Loucy (cell line): ENCODE measurements at regions not wholly inside any gene's neighbourhood (a gene's known extent, or its start where the extent isn't known, plus 50 kb on each side); places are given as distances from the start of the nearest gene placed in this dataset.

Experiments
- H2AFZ ChIP-seq: fragments of 200-600 bp; sonication (generic); 2 replicates; pipeline ENCODE4 v1.6.0; 2016; ENCODE audit warnings: antibody characterized with exemption, mild to moderate bottlenecking, low read length, moderate library complexity
- H3F3A ChIP-seq: fragments of 200-600 bp; 2 replicates; pipeline ENCODE4 v1.6.0; 2016; ENCODE audit warnings: antibody characterized with exemption, low read depth, mild to moderate bottlenecking
- H3K27me3 ChIP-seq: fragments of 200-600 bp; sonication (generic); 2 replicates; pipeline ENCODE4 v1.6.1; 2014; ENCODE audit warnings: low read length, mild to moderate bottlenecking; ENCODE audit not compliant: insufficient read depth, poor library complexity, severe bottlenecking
- H3K36me3 ChIP-seq: fragments of 200-600 bp; sonication (generic); 2 replicates; pipeline ENCODE4 v1.6.1; 2016; ENCODE audit warnings: low read length; ENCODE audit not compliant: insufficient read depth
- H3K4me1 ChIP-seq: fragments of 200-600 bp; sonication (generic); 2 replicates; pipeline ENCODE4 v1.5.1; 2014; ENCODE audit warnings: low read length, mild to moderate bottlenecking; ENCODE audit not compliant: insufficient read depth, poor library complexity, severe bottlenecking
- H3K4me2 ChIP-seq: fragments of 200-600 bp; sonication (generic); 2 replicates; pipeline ENCODE4 v1.6.0; 2014; ENCODE audit warnings: antibody characterized with exemption, low read length, low read depth, mild to moderate bottlenecking; ENCODE audit not compliant: poor library complexity, severe bottlenecking
- H3K4me3 ChIP-seq: fragments of 200-600 bp; sonication (generic); 2 replicates; pipeline ENCODE4 v1.5.1; 2014; ENCODE audit warnings: low read length, mild to moderate bottlenecking, mixed read lengths; ENCODE audit not compliant: poor library complexity, severe bottlenecking
- H3K79me2 ChIP-seq: fragments of 200-600 bp; sonication (generic); 2 replicates; pipeline ENCODE4 v1.6.1; 2014; ENCODE audit warnings: low read length; ENCODE audit not compliant: insufficient read depth
- H3K9ac ChIP-seq: fragments of 200-600 bp; sonication (generic); 2 replicates; pipeline ENCODE4 v1.6.0; 2014; ENCODE audit warnings: mild to moderate bottlenecking, low read depth, low read length, moderate library complexity; ENCODE audit not compliant: poor library complexity, severe bottlenecking
- H3K9me2 ChIP-seq: fragments of 200-600 bp; sonication (generic); replicated peaks from 2 replicates; pipeline ENCODE4 v1.6.1; 2016; ENCODE audit warnings: low read depth, low read length, mixed read lengths
- H3K9me3 ChIP-seq: fragments of 200-600 bp; sonication (generic); 2 replicates; pipeline ENCODE4 v1.6.1; 2014; ENCODE audit warnings: mild to moderate bottlenecking, antibody characterized with exemption, low read length, low read depth; ENCODE audit not compliant: insufficient read depth
- H4K20me1 ChIP-seq: fragments of 200-600 bp; sonication (generic); 2 replicates; pipeline ENCODE4 v1.6.0; 2014; ENCODE audit warnings: antibody characterized with exemption, low read length, mild to moderate bottlenecking; ENCODE audit not compliant: insufficient read depth, poor library complexity, severe bottlenecking
- EZH2phosphoT487 ChIP-seq: fragments of 200-600 bp; IDR thresholded peaks from 2 replicates; pipeline ENCODE4 v1.6.1; 2018; ENCODE audit warnings: antibody characterized with exemption, mild to moderate bottlenecking, moderate library complexity, borderline replicate concordance
- TF ChIP-seq, protein P1 (sequence below): fragments of 200-600 bp; sonication (generic); conservative IDR thresholded peaks from 2 replicates; pipeline ENCODE4 v1.5.1; 2014; ENCODE audit warnings: mild to moderate bottlenecking, antibody characterized with exemption, low read length

DNA sequence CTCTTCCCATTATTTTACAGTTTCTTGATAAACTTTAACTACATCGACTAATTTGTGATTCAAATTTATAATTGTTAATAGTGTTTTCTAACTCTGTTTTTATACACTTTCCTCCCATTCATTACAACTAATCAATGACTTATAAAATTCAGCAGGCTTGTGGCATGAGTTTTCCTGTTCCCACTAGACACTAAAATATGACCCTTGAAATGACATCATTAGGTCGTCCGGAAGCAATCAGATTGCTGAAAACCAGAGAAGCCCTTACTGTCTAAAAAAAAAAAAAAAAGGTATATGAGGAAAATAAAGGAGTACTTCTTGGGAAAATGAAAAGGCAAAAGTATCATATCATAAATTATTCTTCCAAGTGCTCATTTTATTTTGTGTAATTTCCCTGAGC lies 553.7 kb downstream of the ZNF608 start:
- TF ChIP-seq, protein P1, sequence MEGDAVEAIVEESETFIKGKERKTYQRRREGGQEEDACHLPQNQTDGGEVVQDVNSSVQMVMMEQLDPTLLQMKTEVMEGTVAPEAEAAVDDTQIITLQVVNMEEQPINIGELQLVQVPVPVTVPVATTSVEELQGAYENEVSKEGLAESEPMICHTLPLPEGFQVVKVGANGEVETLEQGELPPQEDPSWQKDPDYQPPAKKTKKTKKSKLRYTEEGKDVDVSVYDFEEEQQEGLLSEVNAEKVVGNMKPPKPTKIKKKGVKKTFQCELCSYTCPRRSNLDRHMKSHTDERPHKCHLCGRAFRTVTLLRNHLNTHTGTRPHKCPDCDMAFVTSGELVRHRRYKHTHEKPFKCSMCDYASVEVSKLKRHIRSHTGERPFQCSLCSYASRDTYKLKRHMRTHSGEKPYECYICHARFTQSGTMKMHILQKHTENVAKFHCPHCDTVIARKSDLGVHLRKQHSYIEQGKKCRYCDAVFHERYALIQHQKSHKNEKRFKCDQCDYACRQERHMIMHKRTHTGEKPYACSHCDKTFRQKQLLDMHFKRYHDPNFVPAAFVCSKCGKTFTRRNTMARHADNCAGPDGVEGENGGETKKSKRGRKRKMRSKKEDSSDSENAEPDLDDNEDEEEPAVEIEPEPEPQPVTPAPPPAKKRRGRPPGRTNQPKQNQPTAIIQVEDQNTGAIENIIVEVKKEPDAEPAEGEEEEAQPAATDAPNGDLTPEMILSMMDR: no peak
- TF ChIP-seq EZH2phosphoT487: no peak
- no peaks in the 10 kb centered on the region for H4K20me1 ChIP-seq
- no peaks in the 10 kb centered on the region for H3K9me3 ChIP-seq
- no peaks in the 10 kb centered on the region for H3F3A ChIP-seq
- H2AFZ ChIP-seq: no peak overlapping the region
- H3K36me3 ChIP-seq: no peaks in the 10 kb centered on the region
- H3K27me3 ChIP-seq: no peaks in the 10 kb centered on the region
- H3K4me1 ChIP-seq: no peaks in the 10 kb centered on the region
- H3K9ac ChIP-seq: no peak overlapping the region
- H3K4me3 ChIP-seq: no peak overlapping the region
- H3K79me2 ChIP-seq: no peaks in the 10 kb centered on the region
- H3K4me2 ChIP-seq: no peak overlapping the region
- H3K9me2 ChIP-seq: no peaks in the 10 kb centered on the region

DNA sequence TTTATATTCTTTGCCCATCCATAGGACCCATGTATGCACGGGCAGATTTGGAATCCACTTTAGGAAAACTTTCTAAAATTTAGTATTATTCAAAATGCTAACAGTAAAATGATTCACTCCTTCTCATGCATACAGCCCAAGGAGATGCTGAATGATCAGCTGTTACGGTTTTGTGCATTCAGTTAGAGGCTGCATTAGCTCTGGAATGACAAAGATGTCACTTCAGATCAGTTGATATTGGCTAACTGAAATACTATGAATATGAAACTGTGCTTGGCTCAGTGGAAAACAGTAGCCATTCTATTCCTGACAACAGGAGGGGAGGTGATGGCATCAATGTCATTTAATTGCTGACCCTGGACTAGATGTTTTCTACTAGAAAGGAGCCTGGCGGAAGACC lies 560.7 kb downstream of the ZNF608 start:
- no peak overlapping the region for H3K4me3 ChIP-seq
- no peaks in the 10 kb centered on the region for H3F3A ChIP-seq
- H3K27me3 ChIP-seq: no peaks in the 10 kb centered on the region
- H3K9ac ChIP-seq: no peak overlapping the region
- H4K20me1 ChIP-seq: no peaks in the 10 kb centered on the region
- no peaks in the 10 kb centered on the region for H3K9me2 ChIP-seq
- no peaks in the 10 kb centered on the region for H3K9me3 ChIP-seq
- H3K79me2 ChIP-seq: no peaks in the 10 kb centered on the region
- no peak overlapping the region for H3K4me2 ChIP-seq
- no peaks in the 10 kb centered on the region for H3K36me3 ChIP-seq
- H2AFZ ChIP-seq: no peak overlapping the region
- no peak for TF ChIP-seq EZH2phosphoT487
- TF ChIP-seq, protein P1: no peak
- H3K4me1 ChIP-seq: peaks cover 2% of the 10 kb centered on the region

GRCh38 chr5:124182133-124182532 lies 564.3 kb downstream of the ZNF608 start:
- no peaks in the 10 kb centered on the region for H3F3A ChIP-seq
- no peaks in the 10 kb centered on the region for H3K36me3 ChIP-seq
- H3K4me2 ChIP-seq: no peak overlapping the region
- no peaks in the 10 kb centered on the region for H4K20me1 ChIP-seq
- H3K9me3 ChIP-seq: no peaks in the 10 kb centered on the region
- no peak overlapping the region for H3K9ac ChIP-seq
- no peak overlapping the region for H2AFZ ChIP-seq
- H3K79me2 ChIP-seq: no peaks in the 10 kb centered on the region
- TF ChIP-seq EZH2phosphoT487: no peak
- TF ChIP-seq, protein P1: no peak
- H3K4me3 ChIP-seq: no peak overlapping the region
- H3K9me2 ChIP-seq: no peaks in the 10 kb centered on the region
- H3K27me3 ChIP-seq: no peaks in the 10 kb centered on the region
- peaks cover 5% of the 10 kb centered on the region for H3K4me1 ChIP-seq
